CD4-positive, alpha-beta T cell treated with Interleukin-21 for 1 hour (primary cell): ENCODE measurements at regions not wholly inside any gene's neighbourhood (a gene's known extent, or its start where the extent isn't known, plus 50 kb on each side); places are given as distances from the start of the nearest gene placed in this dataset.
"Not testable (repeated sequence)": the region's sequence is repeated elsewhere in the genome, so short reads cannot be mapped to it uniquely, and the experiment has no call there.

Experiments
- DNase-seq: peaks from one replicate; pipeline ENCODE4 v3.0.0-alpha.2; 2020

DNA sequence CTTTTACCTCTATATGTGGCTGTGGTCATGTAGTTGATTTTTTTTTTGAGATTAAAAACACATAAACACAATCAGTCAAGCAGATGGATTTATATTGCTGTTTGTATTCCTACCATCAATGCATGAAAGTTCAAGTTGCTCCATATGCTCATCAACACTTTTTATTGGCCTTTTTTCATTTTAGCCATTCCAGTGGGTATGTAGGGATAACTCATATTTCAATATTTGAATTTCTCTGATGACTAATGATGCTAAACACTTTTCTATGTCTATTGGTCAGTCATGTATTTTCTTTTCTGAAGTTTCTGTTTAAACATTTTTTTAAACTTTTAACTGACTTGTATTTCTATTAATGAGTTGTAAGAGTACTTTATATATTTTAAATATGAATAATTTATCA, 445.4 kb upstream of the RGMB start:
- DNase-seq: no peak

DNA sequence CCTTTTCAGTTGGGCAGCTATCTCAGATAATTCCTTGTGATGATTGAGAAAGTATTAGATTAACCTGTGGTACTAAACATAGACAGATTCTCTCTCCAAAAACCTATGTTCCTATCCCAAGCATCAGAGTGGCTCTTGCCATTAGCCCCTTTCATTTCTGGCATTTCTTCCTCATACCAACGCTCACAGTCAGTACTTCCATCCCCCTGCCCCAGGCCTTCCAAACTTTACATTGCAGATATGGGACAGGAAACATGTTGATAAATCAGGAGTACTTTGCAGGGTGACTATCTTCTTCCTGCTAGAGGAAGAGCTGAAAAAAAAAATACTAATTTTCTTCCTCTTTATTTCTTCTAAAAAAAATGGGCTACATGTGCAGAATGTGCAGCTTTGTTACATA, 442.6 kb upstream of the RGMB start:
- no peak for DNase-seq

DNA sequence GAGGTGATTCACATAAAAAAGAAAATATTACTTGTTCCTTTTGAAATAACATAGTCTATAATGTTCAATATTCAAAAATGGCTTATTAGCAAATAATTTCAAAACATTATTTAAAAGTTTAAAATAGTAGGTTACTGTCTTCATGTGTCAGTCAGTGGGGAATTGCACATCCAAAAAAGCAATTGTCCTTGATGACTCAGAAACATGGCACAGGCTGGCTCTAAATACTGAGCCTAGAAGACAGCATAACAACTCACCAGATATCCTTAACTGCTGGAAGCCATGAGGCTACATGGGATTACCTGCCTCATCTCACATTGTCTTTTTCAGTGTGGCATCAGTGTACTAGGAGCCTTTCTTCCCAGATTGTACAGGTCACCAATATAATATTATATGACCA, 439.5 kb upstream of the RGMB start:
- no peak for DNase-seq

DNA sequence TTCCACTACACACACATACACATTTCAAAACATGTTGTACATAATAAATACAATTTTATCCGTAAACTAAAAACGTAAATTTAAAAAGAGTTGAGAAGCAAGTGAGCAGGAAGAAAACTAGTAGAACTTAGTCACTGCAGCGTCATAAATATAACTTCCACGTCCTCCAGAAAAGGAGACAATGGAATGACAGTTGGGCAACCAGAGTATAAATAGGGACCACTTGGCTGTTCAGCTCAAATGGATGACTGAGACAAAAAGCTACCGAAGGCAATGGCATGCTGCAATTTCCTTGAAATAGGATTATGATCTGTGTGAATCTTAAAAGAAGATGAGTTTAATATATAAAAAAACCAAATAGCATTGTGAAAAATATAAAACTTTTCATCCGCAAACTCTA, 438.5 kb upstream of the RGMB start:
- no peak for DNase-seq

DNA sequence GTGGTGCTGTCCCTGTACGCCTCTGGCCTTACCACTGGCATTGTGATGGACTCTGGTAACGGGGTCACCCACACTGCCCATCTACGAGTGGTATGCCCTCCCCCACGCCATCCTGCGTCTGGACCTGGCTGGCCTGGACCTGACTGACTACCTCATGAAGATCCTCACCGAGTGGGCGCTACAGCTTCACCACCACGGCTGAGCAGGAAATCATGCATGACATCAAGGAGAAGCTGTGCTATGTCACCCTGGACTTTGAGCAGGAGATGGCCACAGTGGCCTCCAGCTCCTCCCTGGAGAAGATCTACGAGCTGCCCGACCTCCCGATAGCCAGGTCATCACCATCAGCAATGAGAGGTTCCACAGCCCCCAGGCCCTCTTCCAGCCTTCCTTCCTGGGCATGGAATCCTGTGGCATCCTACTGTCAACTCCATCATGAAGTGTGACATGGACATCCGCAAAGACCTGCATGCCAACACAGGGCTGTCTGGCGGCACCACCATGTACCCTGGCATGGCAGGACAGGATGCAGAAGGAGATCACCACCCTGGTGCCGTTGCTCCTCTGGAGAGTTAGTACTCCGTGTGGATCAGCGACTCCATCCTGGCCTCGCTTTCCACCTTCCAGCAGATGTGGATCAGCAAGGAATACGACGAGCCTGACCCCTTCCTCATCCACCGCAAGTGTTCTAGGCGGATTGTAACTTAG, 434.2 kb upstream of the RGMB start:
- no peak for DNase-seq

DNA sequence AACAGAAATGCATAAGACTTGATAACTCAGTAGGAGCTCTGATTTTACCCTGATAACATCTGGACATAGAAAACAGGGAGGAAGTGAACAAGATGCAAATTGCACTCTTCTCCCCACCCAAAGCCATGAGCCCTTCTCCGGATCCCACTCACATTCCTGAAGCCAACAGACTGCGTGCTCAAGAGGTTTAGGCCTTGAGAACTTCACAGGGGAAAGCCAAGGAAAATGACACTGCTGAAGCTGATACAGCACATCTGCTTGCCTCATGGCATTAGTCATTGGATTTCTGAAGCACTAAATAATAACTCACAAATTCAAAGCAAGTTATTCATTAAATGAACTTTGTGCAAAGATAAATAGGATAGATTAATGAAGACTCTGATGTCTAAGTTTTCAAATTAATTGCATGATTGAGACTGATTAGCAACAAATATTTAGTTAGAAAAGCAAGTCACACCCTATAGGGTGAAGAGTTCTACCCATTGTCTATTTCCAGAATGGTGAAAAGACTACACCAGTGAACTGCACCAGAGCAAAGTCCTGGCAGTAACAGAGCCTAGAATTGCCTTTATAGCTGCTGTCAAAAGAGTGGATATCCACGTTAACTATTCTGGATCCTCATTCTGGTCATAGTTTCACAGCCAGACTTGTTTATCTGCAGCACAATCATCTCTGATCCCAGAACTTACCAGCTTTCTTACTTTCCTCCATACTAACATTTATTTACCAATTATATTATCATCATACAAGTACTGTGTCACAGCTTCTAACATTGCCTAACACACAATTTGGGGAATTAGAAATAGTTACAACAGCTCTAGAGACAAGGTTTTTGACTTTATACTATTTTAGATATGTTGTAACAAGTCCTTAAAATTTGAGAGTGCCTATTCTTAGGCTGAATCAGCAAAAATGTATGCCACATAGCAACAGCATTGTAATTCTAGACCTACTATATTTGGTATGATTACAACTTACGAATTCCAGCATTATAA, 432.1 kb upstream of the RGMB start:
- no peak for DNase-seq

DNA sequence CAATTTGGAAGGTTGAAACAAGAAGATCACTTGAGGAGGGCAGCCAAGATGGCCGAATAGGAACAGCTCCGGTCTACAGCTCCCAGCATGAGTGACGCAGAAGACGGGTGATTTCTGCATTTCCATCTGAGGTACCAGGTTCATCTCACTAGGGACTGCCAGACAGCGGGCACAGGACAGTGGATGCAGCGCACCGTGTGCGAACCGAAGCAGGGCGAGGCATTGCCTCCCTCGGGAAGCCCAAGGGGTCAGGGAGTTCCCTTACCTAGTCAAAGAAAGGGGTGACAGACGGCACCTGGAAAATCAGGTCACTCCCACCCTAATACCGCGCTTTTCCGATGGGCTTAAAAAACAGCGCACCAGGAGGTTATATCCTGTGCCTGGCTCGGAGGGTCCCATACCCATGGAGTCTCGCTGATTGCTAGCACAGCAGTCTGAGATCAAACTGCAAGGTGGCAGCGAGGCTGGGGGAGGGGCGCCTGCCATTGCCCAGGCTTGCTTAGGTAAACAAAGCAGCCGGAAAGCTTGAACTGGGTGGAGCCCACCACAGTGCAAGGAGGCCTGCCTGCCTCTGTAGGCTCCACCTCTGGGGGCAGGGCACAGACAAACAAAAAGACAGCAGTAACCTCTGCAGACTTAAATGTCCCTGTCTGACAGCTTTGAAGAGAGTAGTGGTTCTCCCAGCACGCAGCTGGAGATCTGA, 430.4 kb upstream of the RGMB start:
- not testable (repeated sequence) for DNase-seq

DNA sequence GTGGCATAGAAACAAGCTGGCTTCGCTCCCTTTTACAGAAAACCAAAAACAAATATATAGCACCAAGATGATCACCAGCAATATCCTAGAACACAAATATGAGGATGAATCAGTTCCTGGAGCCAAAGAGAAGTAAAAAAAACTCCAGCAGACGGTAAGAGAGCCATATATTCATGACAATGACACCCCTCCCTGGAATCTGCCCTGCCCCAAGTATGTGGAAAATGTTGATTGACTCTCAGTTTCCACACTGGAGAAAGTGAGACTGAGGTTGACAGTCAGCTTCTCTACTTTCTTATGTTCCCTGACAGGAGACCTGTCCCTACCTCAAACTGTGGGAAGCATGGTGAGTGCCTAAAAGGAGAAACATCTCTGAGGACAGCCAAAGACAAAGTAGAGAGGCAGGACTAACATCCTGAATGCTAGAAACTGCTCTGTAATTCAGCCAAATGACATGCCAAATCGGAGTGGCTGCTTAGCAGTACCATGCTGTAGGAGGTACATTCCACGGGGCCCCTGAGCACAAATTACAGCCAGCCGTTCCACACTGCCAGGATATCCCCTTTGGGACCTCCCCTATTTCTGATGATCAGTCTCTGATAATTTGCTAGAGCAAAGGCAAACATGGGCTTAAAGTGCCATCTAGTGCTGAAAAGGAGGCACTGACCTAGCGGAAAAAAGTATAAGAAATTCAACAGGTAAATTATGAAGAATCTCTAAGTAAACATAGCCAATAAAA, 424.0 kb upstream of the RGMB start:
- DNase-seq: no peak

DNA sequence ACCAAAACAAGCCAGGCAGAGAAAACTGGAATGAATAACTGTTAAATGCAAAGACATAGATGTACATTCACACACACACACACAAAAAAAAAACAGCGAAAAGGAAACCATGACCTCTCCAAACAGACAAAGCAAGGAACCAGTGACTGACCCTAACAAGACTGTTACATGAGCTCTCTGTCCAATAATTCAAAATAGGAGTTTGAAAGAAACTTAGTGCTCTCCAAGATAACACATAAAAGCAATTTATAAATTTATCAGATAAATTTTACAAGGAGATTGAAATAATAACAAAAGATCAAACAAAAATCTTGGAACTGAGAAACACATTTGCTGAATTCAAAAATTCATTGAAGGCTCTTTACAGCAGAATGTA, 423.5 kb upstream of the RGMB start:
- no peak for DNase-seq

DNA sequence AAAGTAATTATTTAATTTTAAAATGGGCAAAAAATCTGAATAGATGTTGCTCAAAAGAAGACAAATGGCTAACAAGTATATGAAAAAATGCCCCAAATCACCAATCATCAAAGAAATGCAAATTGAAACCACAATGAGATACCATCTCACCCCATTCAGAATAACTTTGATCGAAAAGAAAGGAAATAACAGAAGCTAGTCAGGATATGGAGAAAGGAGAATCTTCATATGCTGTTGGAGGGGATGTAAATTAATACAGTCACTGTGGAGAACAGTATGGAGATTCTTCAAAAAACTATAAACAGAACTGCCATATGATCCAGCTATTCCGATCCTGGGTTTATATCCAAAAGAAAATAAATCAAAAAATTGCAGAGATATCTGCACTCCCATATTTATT, 418.5 kb upstream of the RGMB start:
- no peak for DNase-seq

DNA sequence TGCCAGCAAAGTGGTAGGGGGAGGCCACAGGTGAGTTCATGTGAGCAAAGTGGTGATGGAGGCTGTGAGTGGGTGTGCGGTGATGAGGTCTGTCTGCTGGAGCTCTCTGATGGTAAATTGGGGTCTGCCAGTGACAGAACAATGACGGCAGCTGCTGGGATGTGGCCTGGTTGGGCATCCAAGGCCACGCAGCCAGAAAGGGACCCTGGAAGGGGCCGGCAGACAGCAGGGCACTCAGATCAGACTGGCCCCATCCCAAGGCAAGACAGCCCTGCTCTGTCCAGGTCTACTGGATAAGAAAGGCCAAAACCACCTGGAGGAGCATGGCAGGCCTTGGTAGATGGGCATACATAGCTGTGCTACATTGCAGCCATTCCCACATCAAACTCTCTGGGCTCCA, 412.9 kb upstream of the RGMB start:
- no peak for DNase-seq

DNA sequence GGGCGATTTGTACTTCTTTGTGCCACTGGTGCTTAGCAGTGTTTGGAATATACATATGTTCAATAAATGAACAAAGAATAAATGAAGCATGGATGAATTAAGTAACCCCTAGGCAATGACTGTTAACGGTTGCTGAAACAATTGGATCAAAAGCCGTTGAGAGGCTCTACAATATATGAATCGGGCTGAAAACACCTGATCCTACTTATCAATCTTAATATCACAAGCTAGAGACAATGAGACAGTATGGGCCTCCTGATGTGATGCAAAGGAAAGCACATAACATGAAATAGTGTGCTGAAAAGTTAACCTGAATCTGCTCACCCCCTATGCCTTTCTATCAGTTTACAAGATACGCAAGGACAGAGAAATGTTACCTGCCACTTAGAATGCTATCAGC, 410.3 kb upstream of the RGMB start:
- no peak for DNase-seq

DNA sequence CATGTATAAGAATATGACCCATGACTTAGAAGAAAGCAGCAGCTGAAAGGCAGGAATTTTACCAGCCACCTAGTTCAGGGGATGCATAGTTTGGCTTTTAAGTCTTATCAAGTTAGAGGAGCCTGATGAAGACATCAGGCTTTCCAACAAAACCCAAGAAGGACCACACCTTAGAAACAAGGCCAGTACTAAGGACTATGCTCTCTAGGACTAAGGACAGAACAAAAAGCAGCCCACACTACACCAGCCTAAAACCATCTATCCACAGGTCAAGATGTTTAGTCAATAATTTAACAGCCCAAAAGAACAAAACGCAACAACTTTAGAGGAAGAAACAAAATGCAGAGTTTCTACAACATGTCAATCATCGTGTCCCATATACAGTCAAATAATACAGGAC, 408.9 kb upstream of the RGMB start:
- no peak for DNase-seq

DNA sequence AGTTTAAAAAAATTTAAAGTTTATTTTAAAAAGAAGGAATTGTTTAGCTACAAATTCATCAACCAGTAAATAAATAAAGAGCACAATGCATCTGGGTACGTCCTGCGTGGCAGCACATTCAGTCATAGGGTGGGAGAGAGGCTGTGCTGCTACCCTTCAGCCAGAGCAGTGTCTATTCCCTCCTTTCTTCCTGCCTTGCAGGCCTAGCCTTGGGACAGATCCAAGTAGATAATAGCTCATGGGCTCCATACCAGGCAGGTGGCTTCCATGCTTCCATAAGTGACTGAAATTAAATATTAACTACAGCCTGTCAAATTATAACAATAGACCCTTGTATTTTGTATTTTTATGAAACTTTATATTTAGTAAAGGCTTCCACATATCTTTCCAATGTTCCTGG, 408.3 kb upstream of the RGMB start:
- no peak for DNase-seq

DNA sequence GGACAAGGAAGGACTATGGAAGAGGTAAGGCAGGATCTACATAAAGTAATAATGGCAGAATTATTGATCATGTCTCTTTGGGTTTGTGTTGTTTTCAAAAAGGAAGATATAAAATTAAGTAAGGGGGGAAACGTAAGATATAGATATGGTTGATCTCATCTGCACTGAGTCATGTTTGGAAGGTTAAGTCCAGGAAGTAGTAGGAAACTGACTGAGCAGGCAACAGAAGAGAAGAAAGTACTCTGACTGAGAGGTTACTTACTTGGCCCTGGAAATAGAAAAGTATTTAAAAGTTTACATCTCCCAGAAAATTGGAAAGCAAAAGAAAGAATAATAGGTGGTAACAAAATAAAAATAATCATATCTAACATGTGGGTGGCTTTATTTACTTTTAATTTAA, 405.3 kb upstream of the RGMB start:
- DNase-seq: no peak

DNA sequence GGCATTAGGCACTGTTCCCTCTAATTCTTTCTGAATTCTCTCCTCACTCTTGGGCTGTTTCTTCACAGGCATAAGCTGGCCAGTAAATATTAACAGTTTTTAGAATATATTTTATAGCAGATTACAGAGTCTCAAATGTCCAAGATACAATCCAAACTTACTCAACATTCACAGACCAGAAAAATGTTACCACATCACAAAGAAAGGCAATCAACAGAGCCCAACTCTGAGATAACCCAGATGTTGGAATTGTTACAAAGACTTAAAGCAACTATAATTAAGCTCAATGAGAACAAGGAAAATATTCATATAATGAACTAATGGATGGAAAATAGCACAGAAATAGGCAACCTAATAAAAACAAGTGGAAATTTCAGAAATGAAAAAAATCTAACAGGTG, 401.1 kb upstream of the RGMB start:
- DNase-seq: no peak

DNA sequence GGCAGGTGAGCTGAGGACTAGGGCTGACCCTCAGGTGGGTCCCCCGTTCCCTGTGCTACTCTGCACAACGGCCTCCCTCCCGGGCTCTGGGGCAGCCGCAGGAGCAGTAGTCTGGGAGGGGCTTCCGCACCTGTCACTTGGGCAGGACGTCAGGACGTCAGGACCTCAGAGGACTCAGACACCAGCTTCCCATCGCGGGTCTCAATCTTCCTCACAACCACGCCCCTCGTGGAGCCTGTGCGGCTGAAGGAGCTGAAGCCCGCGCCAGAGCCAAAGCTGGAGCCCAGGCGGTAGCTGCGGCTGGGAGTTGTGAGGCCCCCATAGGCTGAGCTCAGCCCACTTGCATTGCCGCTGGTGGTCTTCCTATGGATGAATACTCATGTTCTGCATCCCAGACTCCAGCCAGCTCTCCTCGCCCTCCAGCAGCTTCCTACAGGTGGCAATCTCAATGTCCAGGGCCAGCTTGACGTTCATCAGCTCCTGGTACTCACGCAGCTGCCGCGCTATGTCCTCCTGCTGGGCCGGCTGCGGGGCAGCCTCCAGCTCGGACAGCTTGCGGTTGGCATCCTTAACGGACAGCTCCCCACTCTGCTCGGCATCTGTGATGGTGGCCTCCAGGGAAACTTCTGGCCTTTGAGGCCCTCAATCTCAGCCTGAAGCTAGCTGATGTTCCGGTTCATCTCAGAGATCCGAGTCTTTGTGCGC, 381.4 kb upstream of the RGMB start:
- DNase-seq: no peak

DNA sequence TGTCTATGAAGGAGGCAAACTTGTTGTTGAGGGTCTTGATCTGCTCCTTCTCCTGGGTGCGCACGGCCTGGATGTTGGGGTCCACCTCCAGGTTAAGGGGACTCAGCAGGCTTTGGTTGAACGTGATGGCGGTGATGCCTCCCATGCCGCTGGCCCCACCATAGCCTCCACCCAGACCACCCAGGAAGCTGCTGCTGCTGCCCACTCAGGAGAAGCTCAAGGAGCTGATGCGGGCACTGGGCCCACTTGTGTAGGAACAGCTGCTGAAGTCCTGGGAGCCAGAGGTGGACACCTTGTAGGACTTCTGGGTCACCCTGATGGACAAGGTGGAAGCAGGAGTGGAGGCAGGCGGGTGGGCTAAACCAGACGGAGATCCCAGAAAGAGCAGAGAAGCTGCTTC, 380.3 kb upstream of the RGMB start:
- DNase-seq: not testable (repeated sequence)

DNA sequence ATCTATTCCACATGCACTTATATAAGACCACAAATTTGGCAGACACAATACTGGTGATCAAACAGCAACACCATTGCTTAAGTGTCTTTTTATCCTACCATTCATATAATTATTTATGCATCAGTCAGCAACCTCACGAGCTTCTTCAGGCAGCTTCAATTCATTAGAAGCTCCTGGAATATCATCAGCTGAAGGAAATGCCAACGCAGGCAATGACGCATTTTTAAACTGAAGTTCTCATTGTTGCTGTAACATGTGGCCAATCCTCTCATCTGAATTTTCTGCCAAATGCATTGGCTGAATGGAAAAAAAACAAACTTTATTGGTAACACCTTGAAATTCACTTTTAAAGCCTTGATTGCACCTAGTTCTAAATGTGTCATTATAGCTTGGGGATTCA, 376.4 kb upstream of the RGMB start:
- no peak for DNase-seq

DNA sequence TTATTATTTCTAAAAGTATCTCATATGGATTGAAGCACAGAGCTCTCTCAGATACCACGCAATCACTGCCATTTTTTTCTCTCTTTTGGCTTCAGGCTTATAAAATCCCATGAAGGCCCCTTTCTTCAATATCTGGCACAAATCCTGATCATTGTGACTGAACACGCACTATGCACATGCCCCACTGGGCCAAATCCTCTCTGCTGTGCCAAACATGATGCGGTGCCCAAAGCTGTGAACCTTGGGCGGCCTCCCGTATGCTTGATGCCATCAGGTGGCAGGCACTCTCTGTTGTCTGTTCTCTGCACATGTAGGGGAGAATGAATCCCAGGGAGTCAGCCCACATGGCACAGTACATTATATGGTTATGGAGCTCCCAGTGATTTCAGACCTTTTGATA, 375.0 kb upstream of the RGMB start:
- DNase-seq: no peak

DNA sequence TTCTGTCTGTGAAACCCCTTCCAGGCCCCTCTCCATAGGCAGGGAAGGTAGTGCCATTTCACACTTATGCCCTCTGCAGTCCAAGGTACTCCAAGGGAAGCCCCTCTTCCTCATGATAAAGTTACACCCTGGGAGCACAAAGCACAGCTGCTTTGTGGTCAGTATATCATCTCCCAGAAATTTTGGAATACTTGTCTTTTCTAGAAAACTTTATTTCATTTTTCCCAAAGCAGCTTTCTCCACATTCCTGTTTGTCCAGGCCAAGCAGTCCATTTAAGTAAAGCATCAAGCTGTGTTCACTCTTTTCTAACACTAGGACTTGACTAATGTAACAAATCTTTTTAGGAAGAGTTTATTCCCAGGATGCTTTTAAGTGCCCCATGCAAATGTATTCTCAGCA, 371.8 kb upstream of the RGMB start:
- no peak for DNase-seq

DNA sequence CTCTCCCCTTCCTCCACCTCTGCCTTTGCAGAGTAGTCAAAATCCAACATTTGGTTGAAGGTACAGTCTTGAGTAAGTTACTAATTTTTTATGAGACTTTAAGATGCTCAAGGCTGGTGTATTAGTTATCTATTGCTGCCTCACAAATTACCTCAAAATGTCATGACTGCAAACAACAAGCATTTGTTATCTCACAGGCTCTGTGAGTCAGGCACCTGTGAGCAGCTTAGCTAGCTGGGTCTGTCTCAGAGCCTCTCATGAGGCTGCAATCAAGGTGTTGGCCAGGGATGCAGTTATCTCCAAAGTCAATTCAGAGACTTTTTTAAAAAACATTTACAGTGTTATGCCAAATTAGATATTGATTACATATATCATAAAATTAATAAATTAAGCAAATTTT, 371.3 kb upstream of the RGMB start:
- DNase-seq: no peak
